C4-2B (cell line): ENCODE measurements at regions not wholly inside any gene's neighbourhood (a gene's known extent, or its start where the extent isn't known, plus 50 kb on each side); places are given as distances from the start of the nearest gene placed in this dataset.

ENCODE experiments used
- CTCF ChIP-seq: fragments of 450-650 bp; conservative IDR thresholded peaks from 2 replicates; pipeline ENCODE4 v1.5.1; 2017; ENCODE audit warnings: mild to moderate bottlenecking
- ZFX ChIP-seq: fragments of 450-650 bp; IDR thresholded peaks from 2 replicates; pipeline ENCODE4 v1.6.1; 2017

- TF ChIP-seq CTCF (no peak), ZFX (no peak)
Observed at GRCh38 chr10:117638200-117638599, 95.7 kb downstream of the EMX2 start.
